ENCODE measurements at regions not wholly inside any gene's neighbourhood (a gene's known extent, or its start where the extent isn't known, plus 50 kb on each side); places are given as distances from the start of the nearest gene placed in this dataset.

GRCh38 chr2:67341012-67341318 lies 56.2 kb upstream of the ETAA1 start:
- CTCF ChIA-PET: no interaction called here
- no peaks in the 10 kb centered on the region for H3K9me3 ChIP-seq (replicated peaks; ENCODE audit: control insufficient read depth, insufficient read depth, low read length)
- H3K27me3 ChIP-seq (ENCODE audit: control insufficient read depth in 2 of 2, insufficient read depth in 2 of 2, low read length in 2 of 2): no peaks in the 10 kb centered on the region
- H3K27ac ChIP-seq (ENCODE audit: insufficient read depth, low read depth, low read length): no peak overlapping the region
- FAIRE-seq: no peak
- no peaks in the 10 kb centered on the region for H3K36me3 ChIP-seq (ENCODE audit: control insufficient read depth in 2 of 2, extremely low read depth in 1 of 2, insufficient read depth in 2 of 2, low read length in 2 of 2)
- POLR2A ChIA-PET: no interaction called here
- H2AFZ ChIP-seq (ENCODE audit: low read depth, low read length): no peak overlapping the region
- no peak overlapping the region for H3K4me2 ChIP-seq (ENCODE audit: insufficient read depth, low read length)
- dilution Hi-C loops (cut with MboI; ENCODE audit: extremely low pct_ligation_motif_present, low sequenced_read_pairs): no loop called here
- H3K4me1 ChIP-seq (ENCODE audit: control insufficient read depth, extremely low read depth, insufficient read depth, low read length): no peaks in the 10 kb centered on the region
- TF ChIP-seq CTCF (IDR thresholded peaks at IDR 0.05; ENCODE audit: extremely low read depth in 1 of 2, insufficient read depth in 1 of 2, low read depth in 1 of 2, low read length in 2 of 2) (no peak), JUN (IDR thresholded peaks at IDR 0.05; ENCODE audit: borderline replicate concordance, insufficient read depth, insufficient read length, low read depth) (no peak), POLR2AphosphoS5 (IDR thresholded peaks at IDR 0.05; ENCODE audit: insufficient read depth, low read depth, low read length) (no peak)
- intact Hi-C loops (cut with micrococcal nuclease): no loop called here
- H3K9ac ChIP-seq (replicated peaks; ENCODE audit: extremely low read depth, insufficient read depth, low read length): no peak overlapping the region
- H3K4me3 ChIP-seq (replicated peaks in 1 of 3; ENCODE audit: insufficient read depth in 1 of 3, low read depth in 1 of 3, low read length in 3 of 3): no peak overlapping the region
- H3K9me1 ChIP-seq (replicated peaks; ENCODE audit: control insufficient read depth, extremely low read depth, insufficient read depth, low read length): no peaks in the 10 kb centered on the region
- no TSS peak for BruUV-seq (replicated peaks)
- DNase-seq (ENCODE audit: low read depth, low spot score): no peak
- no peaks in the 10 kb centered on the region for H4K20me1 ChIP-seq (replicated peaks; ENCODE audit: control insufficient read depth, extremely low read depth, insufficient read depth, low read length)
- no peaks in the 10 kb centered on the region for H3K79me2 ChIP-seq (ENCODE audit: control insufficient read depth, insufficient read depth, low read length)

- Histone ChIP-seq H3K9ac (replicated peaks; ENCODE audit: extremely low read depth, insufficient read depth, low read length) (no peak overlapping the region), H3K27me3 (ENCODE audit: control insufficient read depth in 2 of 2, insufficient read depth in 2 of 2, low read length in 2 of 2) (no peaks in the 10 kb centered on the region), H3K79me2 (ENCODE audit: control insufficient read depth, insufficient read depth, low read length) (no peaks in the 10 kb centered on the region), H3K4me1 (ENCODE audit: control insufficient read depth, extremely low read depth, insufficient read depth, low read length) (no peaks in the 10 kb centered on the region), H3K27ac (ENCODE audit: insufficient read depth, low read depth, low read length) (no peak overlapping the region), H4K20me1 (replicated peaks; ENCODE audit: control insufficient read depth, extremely low read depth, insufficient read depth, low read length) (no peaks in the 10 kb centered on the region), H3K36me3 (ENCODE audit: control insufficient read depth in 2 of 2, extremely low read depth in 1 of 2, insufficient read depth in 2 of 2, low read length in 2 of 2) (no peaks in the 10 kb centered on the region), H2AFZ (ENCODE audit: low read depth, low read length) (no peak overlapping the region), H3K9me1 (replicated peaks; ENCODE audit: control insufficient read depth, extremely low read depth, insufficient read depth, low read length) (no peaks in the 10 kb centered on the region), H3K4me3 (replicated peaks in 1 of 3; ENCODE audit: insufficient read depth in 1 of 3, low read depth in 1 of 3, low read length in 3 of 3) (no peak overlapping the region), H3K9me3 (replicated peaks; ENCODE audit: control insufficient read depth, insufficient read depth, low read length) (no peaks in the 10 kb centered on the region), H3K4me2 (ENCODE audit: insufficient read depth, low read length) (no peak overlapping the region)
- no peak for TF ChIP-seq GATA2 (IDR thresholded peaks at IDR 0.05; ENCODE audit: insufficient read depth, insufficient read length, low read depth, low read length)
- TF ChIP-seq POLR2AphosphoS5 (IDR thresholded peaks at IDR 0.05; ENCODE audit: insufficient read depth, low read depth, low read length): no peak
- TF ChIP-seq MAX (IDR thresholded peaks at IDR 0.05; ENCODE audit: insufficient read depth, insufficient read length): no peak
- TF ChIP-seq EZH2 (IDR thresholded peaks at IDR 0.05; ENCODE audit: borderline replicate concordance, low read depth, low read length, severe bottlenecking): no peak
- no peak for TF ChIP-seq JUN (IDR thresholded peaks at IDR 0.05; ENCODE audit: borderline replicate concordance, insufficient read depth, insufficient read length, low read depth)
- TF ChIP-seq FOS (IDR thresholded peaks at IDR 0.05; ENCODE audit: borderline replicate concordance, insufficient read depth, low read length): no peak
- TF ChIP-seq CTCF (IDR thresholded peaks at IDR 0.05; ENCODE audit: extremely low read depth in 1 of 2, insufficient read depth in 1 of 2, low read depth in 1 of 2, low read length in 2 of 2): no peak
- no peak for TF ChIP-seq MYC (IDR thresholded peaks at IDR 0.05; ENCODE audit: low read depth, low read length)
- no peak for TF ChIP-seq POLR2A (IDR thresholded peaks at IDR 0.05; ENCODE audit: low read depth, low read length)
- POLR2A ChIA-PET: no interaction called here
- dilution Hi-C loops (cut with MboI; ENCODE audit: extremely low pct_ligation_motif_present, low sequenced_read_pairs): no loop called here
- intact Hi-C loops (cut with micrococcal nuclease): no loop called here
- no TSS peak for BruUV-seq (replicated peaks)
- CTCF ChIA-PET: no interaction called here
- DNase-seq (ENCODE audit: low read depth, low spot score) (no peak), FAIRE-seq (no peak)
Observed at GRCh38 chr2:67341336-67341735, 55.8 kb upstream of the ETAA1 start.

Measured in endothelial cell of umbilical vein (primary cell).